HG02610 (cell line): ENCODE measurements at regions not wholly inside any gene's neighbourhood (a gene's known extent, or its start where the extent isn't known, plus 50 kb on each side); places are given as distances from the start of the nearest gene placed in this dataset.

Source experiments
- ATAC-seq: cut with Tn5 transposase; IDR thresholded peaks from one replicate; pipeline ENCODE4 v1.9.1; 2021; ENCODE audit warnings: mild to moderate bottlenecking, moderate library complexity; ENCODE audit not compliant: unreplicated experiment

- no peak for ATAC-seq
These were observed 645.6 kb downstream of the RNF144B start for GRCh38 chr6:19032591-19033295.

GRCh38 chr6:19033683-19034082, 646.5 kb downstream of the RNF144B start:
- no peak for ATAC-seq

DNA sequence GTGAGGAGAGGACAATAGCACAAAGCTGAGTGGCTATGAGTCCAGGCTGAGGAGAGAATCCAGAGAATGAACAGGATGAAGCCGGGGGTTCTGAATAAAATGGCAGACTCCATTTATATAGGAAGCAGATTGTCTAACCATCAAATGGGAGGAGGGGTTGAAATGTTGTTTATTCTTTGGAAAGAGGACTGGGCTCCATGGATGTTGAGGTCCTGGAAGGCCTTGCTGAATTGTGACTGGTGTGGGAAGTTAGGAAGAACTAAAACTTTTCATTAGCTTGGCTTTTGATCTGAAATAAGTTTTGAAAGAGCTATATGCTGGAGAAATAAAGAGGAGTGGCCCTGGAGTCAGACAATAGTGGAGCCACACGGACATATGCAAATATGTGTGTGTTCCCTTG, 647.8 kb downstream of the RNF144B start:
- no peak for ATAC-seq

GRCh38 chr6:19035461-19036195, 648.5 kb downstream of the RNF144B start:
- ATAC-seq = no peak

DNA sequence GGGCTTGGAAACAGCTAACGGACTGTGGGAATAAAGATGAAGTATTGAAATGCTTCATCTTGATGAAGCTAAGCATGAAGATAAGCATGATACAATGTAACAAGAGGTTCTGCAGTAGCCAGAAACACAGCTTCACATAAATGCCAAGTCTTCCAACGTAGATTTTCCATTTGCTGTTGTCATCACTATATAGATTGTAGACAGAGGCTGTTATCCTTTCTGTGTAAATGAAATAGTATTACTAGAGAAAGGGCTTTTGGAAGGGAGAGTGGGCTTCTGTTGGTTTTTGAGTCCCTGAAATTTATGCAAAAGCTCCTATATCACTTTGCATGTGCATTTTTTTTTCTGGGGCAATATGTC, 649.0 kb downstream of the RNF144B start:
- ATAC-seq = no peak

DNA sequence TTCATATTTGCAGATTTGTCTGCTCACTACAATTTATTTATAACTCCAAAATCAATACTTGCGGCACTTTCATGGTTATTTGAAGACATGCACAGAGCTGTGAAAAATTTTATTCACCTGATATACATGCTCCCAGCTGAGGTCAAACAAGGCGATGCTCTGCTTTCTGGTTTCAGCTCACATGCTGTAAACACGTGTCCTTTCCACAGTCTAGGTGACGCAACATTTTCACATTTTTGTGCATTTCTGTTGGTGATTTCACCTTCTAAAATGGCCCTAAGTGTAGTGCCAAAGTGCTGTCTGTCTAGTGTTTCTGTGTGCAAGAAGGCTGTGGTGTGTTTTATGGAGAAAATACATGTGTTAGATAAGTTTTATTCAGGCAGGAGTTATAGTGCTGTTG, 650.5 kb downstream of the RNF144B start:
- ATAC-seq = no peak

- no peak for ATAC-seq
These were observed 652.1 kb downstream of the RNF144B start for GRCh38 chr6:19039287-19039686.

DNA sequence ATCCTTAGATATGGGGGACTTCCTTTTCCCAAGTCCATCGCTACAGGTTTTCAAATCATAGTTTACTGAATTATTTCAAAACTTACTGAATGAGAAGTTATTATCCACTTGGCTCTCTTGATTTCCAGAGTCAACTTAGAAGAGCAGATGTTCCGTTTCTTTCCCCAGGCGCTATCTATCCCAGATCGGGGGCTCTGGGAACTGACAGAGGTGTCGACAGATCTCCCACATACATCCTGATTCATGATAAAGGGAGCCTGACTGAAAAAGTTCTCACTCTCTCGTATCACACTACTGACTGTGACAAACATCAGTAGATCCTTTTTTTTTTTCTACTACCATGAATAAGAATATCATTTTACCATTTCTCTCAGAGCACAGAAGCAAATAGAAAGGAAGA, 654.8 kb downstream of the RNF144B start:
- no peak for ATAC-seq

GRCh38 chr6:19042420-19042819, 655.3 kb downstream of the RNF144B start:
- no peak for ATAC-seq

DNA sequence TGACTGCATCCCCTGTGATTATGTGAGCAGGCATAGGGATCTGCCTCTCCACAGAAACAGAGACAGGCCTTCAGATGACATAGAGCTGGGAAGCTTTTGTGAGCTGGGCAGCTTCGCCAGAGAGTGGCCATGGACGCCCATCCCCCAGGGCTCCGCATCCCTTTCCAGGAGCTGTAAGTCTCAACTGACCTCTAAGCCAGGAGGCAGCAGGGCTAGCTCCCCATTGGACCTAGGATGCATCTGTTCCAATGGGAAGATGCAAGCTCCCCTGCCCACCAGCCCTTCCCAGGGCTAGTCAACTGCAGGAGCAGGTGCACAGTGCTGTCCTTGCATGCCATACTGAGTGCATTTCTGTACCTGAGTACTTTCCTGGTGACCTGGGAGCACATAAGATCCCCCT, 663.6 kb downstream of the RNF144B start:
- no peak for ATAC-seq

DNA sequence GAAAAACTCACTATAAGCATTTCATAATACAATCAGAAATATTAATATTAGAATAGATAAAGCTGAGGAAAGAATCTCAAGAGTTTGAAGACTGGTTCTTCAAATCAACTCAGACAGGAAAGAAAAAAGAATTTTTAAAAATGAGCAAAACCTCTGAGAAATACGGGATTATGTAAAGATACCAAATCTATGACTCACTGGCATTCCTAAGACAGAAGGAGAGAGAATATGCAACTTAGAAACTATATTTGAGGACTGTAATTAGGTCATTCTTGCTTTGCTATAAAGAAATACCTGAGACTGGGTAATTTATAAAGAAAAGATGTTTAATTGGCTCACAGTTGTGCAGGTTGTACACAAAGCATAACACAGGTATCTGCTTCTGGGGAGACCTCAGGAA, 665.1 kb downstream of the RNF144B start:
- ATAC-seq = no peak

DNA sequence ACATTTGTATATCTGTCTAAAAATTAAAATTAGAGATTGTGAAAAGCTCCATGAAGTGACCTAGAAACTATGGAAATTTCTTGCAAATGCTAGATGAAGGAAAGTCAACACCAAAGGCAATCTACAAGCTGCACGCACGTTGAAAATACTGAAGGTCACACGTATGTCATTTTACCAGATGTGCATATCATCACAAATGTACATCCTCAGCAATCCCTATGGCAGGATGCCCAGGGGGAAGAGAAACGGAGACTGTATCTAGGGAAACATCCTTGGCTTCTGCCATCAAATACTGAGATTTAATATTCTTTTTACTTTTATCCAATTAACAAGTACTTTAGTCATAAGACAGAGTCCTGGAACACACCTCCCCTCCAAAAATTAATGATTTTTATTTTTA, 672.0 kb downstream of the RNF144B start:
- ATAC-seq = no peak

GRCh38 chr6:19067165-19067564, 680.0 kb downstream of the RNF144B start:
- no peak for ATAC-seq

DNA sequence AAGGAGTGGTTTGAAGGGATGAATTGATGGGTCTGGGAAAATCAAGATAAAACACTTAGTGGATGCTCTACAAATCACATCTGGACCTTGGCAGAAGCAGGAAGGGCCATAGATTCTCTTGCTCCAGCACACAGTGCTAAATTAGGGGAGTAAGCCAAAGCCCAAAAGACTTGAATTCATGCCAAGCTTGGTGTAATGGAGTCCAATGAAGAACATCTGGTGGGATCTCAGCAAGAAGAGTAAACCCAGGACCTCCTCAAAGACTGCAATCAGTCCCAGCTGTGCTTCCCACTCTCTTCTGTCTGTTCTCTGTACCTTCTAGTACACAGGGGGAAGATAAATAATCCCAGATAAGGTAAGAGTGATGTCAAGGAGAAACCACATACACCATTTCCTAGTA, 683.4 kb downstream of the RNF144B start:
- ATAC-seq = no peak

GRCh38 chr6:19083801-19084200, 696.7 kb downstream of the RNF144B start:
- ATAC-seq = no peak

- ATAC-seq = no peak
These were observed 699.3 kb downstream of the RNF144B start for GRCh38 chr6:19086480-19086879.

- ATAC-seq = no peak
These were observed 700.1 kb downstream of the RNF144B start for GRCh38 chr6:19087296-19087695.

DNA sequence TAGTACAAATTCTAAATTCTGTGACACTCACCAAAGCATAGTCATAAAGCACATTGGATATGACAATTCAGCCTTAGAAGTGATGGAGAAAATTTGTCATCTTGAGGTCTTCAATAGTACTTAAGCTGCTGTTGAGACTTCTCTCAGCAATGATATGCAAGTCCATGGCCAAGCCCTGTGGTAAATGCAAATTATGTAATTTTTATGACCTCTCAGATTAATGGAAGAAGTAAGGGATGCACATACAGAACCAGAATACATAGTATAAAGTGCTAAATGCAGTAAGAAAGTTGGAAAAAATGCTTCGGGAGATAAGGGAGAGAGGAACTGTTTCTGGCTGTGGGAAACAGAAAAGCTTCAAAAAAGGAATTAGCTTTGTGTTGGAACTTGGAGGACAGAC, 700.7 kb downstream of the RNF144B start:
- no peak for ATAC-seq

- ATAC-seq = no peak
These were observed 713.6 kb downstream of the RNF144B start for GRCh38 chr6:19100752-19101151.

- no peak for ATAC-seq
These were observed 715.8 kb downstream of the RNF144B start for GRCh38 chr6:19102936-19103335.

DNA sequence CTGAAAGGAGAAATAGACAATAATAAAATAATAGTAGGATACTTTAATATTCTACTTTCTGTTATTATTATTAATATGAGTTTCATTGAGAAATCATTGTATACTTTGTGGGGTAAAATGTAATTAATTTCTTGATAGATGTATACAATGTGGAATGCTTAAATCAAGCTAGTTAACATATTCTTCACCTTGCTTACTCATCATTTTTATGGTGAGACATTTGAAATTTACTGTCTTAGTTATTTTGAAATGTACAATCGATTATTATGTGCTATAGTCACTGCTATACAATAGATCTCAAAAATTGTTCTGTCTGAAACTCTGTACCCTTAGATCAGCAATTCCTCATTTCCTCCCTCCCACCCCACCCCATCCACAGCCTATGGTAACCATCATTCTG, 720.3 kb downstream of the RNF144B start:
- no peak for ATAC-seq

DNA sequence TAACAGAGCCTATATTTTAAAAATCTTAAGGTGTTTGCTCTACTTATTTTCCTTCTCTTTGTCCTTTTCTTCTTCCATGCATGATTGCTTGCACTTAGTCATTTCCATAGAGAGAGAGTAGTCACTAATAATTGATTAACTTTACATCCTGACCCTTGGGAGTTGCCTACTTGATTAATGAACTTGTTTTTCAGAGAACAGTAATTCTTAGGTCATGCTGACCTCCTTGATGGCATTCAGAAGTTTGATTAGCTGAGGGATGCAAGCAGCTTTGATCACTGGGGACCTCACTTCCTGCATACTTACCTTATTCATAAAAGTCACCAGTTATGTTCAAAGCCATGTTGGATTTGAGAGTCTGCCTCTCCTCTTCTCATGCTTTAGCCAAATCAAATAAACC, 715.6 kb upstream of the ID4 start:
- ATAC-seq = no peak

- no peak for ATAC-seq
These were observed 710.1 kb upstream of the ID4 start for GRCh38 chr6:19127081-19127480.
